ENCODE measurements at regions not wholly inside any gene's neighbourhood (a gene's known extent, or its start where the extent isn't known, plus 50 kb on each side); places are given as distances from the start of the nearest gene placed in this dataset.

- TF ChIP-seq CTCF (IDR thresholded peaks at IDR 0.05) (no peak), POLR2A (IDR thresholded peaks at IDR 0.05) (no peak)
Observed at GRCh38 chr9:135330685-135331590, 148.6 kb upstream of the PPP1R26 start.

Data from right lobe of liver (tissue), 4 donors.